ENCODE measurements at regions not wholly inside any gene's neighbourhood (a gene's known extent, or its start where the extent isn't known, plus 50 kb on each side); places are given as distances from the start of the nearest gene placed in this dataset.

- TF ChIP-seq ZC3H10 (CRISPR knock-in tag; IDR thresholded peaks at IDR 0.05) (no peak), BACH2 (CRISPR knock-in tag; IDR thresholded peaks at IDR 0.05; ENCODE audit: borderline replicate concordance) (no peak), ZFP3 (CRISPR knock-in tag; IDR thresholded peaks at IDR 0.05) (no peak), TSHZ2 (CRISPR knock-in tag; IDR thresholded peaks at IDR 0.05) (no peak), TCF4 (CRISPR knock-in tag; IDR thresholded peaks at IDR 0.05; ENCODE audit: borderline replicate concordance) (no peak), PATZ1 (CRISPR knock-in tag; IDR thresholded peaks at IDR 0.05; ENCODE audit: borderline replicate concordance) (no peak), PPARA (CRISPR knock-in tag; IDR thresholded peaks at IDR 0.05; ENCODE audit: borderline replicate concordance) (no peak), ZNF70 (CRISPR knock-in tag; IDR thresholded peaks at IDR 0.05) (no peak)
Observed at GRCh38 chr11:127135256-127135655, 134.7 kb upstream of the KIRREL3 start (continued).

- no peak for TF ChIP-seq POU6F1 (CRISPR knock-in tag; IDR thresholded peaks at IDR 0.05; ENCODE audit: borderline replicate concordance, low read depth)
- no peak for TF ChIP-seq ARNTL (CRISPR knock-in tag; IDR thresholded peaks at IDR 0.05; ENCODE audit: borderline replicate concordance, low read depth)
- TF ChIP-seq SNAI2 (CRISPR knock-in tag; IDR thresholded peaks at IDR 0.05) = no peak
- TF ChIP-seq ZNF565 (CRISPR knock-in tag; conservative IDR thresholded peaks at IDR 0.05; ENCODE audit: low read depth) = no peak
- no peak for TF ChIP-seq BACH2 (CRISPR knock-in tag; IDR thresholded peaks at IDR 0.05; ENCODE audit: borderline replicate concordance)
- no peak for TF ChIP-seq GLIS3 (CRISPR knock-in tag; IDR thresholded peaks at IDR 0.05)
- no peak for TF ChIP-seq ZC3H10 (CRISPR knock-in tag; IDR thresholded peaks at IDR 0.05)
- no peak for TF ChIP-seq OSR1 (CRISPR knock-in tag; IDR thresholded peaks at IDR 0.05)
- TF ChIP-seq CREB5 (CRISPR knock-in tag; IDR thresholded peaks at IDR 0.05; ENCODE audit: low read depth) = no peak
- TF ChIP-seq TSHZ2 (CRISPR knock-in tag; IDR thresholded peaks at IDR 0.05) = no peak
- no peak for TF ChIP-seq CSRNP3 (CRISPR knock-in tag; IDR thresholded peaks at IDR 0.05)
- TF ChIP-seq TCF4 (CRISPR knock-in tag; IDR thresholded peaks at IDR 0.05; ENCODE audit: borderline replicate concordance) = no peak
- no peak for TF ChIP-seq CSDC2 (CRISPR knock-in tag; IDR thresholded peaks at IDR 0.05)
- TF ChIP-seq PPARA (CRISPR knock-in tag; IDR thresholded peaks at IDR 0.05; ENCODE audit: borderline replicate concordance) = no peak
- no peak for TF ChIP-seq PATZ1 (CRISPR knock-in tag; IDR thresholded peaks at IDR 0.05; ENCODE audit: borderline replicate concordance)
- TF ChIP-seq TOX (CRISPR knock-in tag; IDR thresholded peaks at IDR 0.05; ENCODE audit: borderline replicate concordance) = no peak
- no peak for TF ChIP-seq ZNF8 (CRISPR knock-in tag; IDR thresholded peaks at IDR 0.05)
- TF ChIP-seq RARB (CRISPR knock-in tag; IDR thresholded peaks at IDR 0.05) = no peak
- no peak for TF ChIP-seq ZFP30 (CRISPR knock-in tag; IDR thresholded peaks at IDR 0.05)
- no peak for ATAC-seq
Observed at GRCh38 chr11:127133061-127133460, 132.5 kb upstream of the KIRREL3 start.
